HEK293 (cell line): ENCODE measurements at regions not wholly inside any gene's neighbourhood (a gene's known extent, or its start where the extent isn't known, plus 50 kb on each side); places are given as distances from the start of the nearest gene placed in this dataset.

Experiments
- CTCF ChIA-PET: fragments of 350-600 bp; formaldehyde crosslinking; extraction: SDS; loops from one replicate; lab custom pipeline; 2021; ENCODE audit warnings: antibody characterized with exemption; lab: Yijun Ruan, JAX
- POLR2A ChIA-PET: fragments of 300-600 bp; formaldehyde crosslinking; extraction: SDS; loops from one replicate; lab custom pipeline; 2020; ENCODE audit warnings: antibody characterized with exemption, inconsistent platforms; lab: Yijun Ruan, JAX
- H3K27ac ChIP-seq: fragments of 200-500 bp; sonication (Bioruptor generic); 2 replicates; pipeline ENCODE4 v1.5.1; 2014; ENCODE audit warnings: low read depth, low read length, control low read depth, inconsistent platforms; ENCODE audit errors: extremely low read depth
- H3K36me3 ChIP-seq, 2 experiments: fragments of 200-500 bp in 1 of 2; sonication (Bioruptor generic) in 1 of 2; 1 replicate in 1 of 2; 2 replicates in 1 of 2; pipeline ENCODE4 v1.5.1; 2014 to 2017; ENCODE audit warnings: inconsistent platforms in 2 of 2, low read length in 2 of 2; ENCODE audit not compliant: control insufficient read depth in 2 of 2, insufficient read depth in 1 of 2
- H3K4me1 ChIP-seq: fragments of 200-500 bp; sonication (Bioruptor generic); 2 replicates; pipeline ENCODE4 v1.5.1; 2014; ENCODE audit warnings: mild to moderate bottlenecking, low read length, inconsistent platforms; ENCODE audit not compliant: control insufficient read depth, insufficient read depth
- H3K4me3 ChIP-seq: 2 replicates; pipeline ENCODE4 v1.5.1; 2011; ENCODE audit warnings: low read depth, mild to moderate bottlenecking, control low read depth, low read length, moderate library complexity
- H3K9me3 ChIP-seq: fragments of 200-500 bp; sonication (Bioruptor generic); 2 replicates; pipeline ENCODE4 v1.5.1; 2014; ENCODE audit warnings: low read depth, low read length, inconsistent platforms; ENCODE audit not compliant: control insufficient read depth, insufficient read depth
- ATF2 ChIP-seq: fragments of 450-650 bp; formaldehyde crosslinking; IDR thresholded peaks from 2 replicates; pipeline ENCODE4 v1.5.1; 2016; ENCODE audit warnings: missing biosample characterization, missing genetic modification characterization, low read depth
- EGR2 ChIP-seq: fragments of 450-650 bp; formaldehyde crosslinking; IDR thresholded peaks from 2 replicates; pipeline ENCODE4 v1.5.1; 2016; ENCODE audit warnings: low read depth, missing biosample characterization, missing genetic modification characterization
- GFI1B ChIP-seq: fragments of 450-650 bp; formaldehyde crosslinking; IDR thresholded peaks from 2 replicates; pipeline ENCODE4 v1.5.1; 2016; ENCODE audit warnings: missing biosample characterization, missing genetic modification characterization
- GLIS1 ChIP-seq: fragments of 450-650 bp; formaldehyde crosslinking; IDR thresholded peaks from 2 replicates; pipeline ENCODE4 v1.5.1; 2016; ENCODE audit warnings: missing biosample characterization, missing genetic modification characterization
- KLF16 ChIP-seq: fragments of 450-650 bp; formaldehyde crosslinking; IDR thresholded peaks from 2 replicates; pipeline ENCODE4 v1.5.1; 2017; ENCODE audit warnings: missing biosample characterization, missing genetic modification characterization
- PBX3 ChIP-seq: sonication (generic); formaldehyde crosslinking; IDR thresholded peaks from 2 replicates; pipeline ENCODE4 v1.8.1; 2022; ENCODE audit warnings: mild to moderate bottlenecking, moderate library complexity, missing genetic modification reagents
- RBAK ChIP-seq: fragments of 450-650 bp; formaldehyde crosslinking; IDR thresholded peaks from 2 replicates; pipeline ENCODE4 v1.5.1; 2016; ENCODE audit warnings: missing biosample characterization, missing genetic modification characterization
- TCF7L2 ChIP-seq: IDR thresholded peaks from 2 replicates; pipeline ENCODE4 v1.6.1; 2011; ENCODE audit warnings: low read depth, mild to moderate bottlenecking, inconsistent platforms, low read length, moderate library complexity, borderline replicate concordance
- YY1 ChIP-seq: fragments of 450-650 bp; formaldehyde crosslinking; IDR thresholded peaks from 2 replicates; pipeline ENCODE4 v1.5.1; 2018; ENCODE audit warnings: missing biosample characterization, missing genetic modification characterization
- ZBTB17 ChIP-seq: fragments of 450-650 bp; formaldehyde crosslinking; IDR thresholded peaks from 2 replicates; pipeline ENCODE4 v1.5.1; 2016; ENCODE audit warnings: missing biosample characterization, missing genetic modification characterization
- ZBTB44 ChIP-seq: fragments of 450-650 bp; IDR thresholded peaks from 2 replicates; pipeline ENCODE4 v1.5.1; 2018; ENCODE audit warnings: missing biosample characterization, mild to moderate bottlenecking, missing genetic modification characterization
- ZBTB48 ChIP-seq: fragments of 450-650 bp; formaldehyde crosslinking; IDR thresholded peaks from 2 replicates; pipeline ENCODE4 v1.5.1; 2016; ENCODE audit warnings: missing biosample characterization, missing genetic modification characterization
- ZNF157 ChIP-seq: fragments of 450-650 bp; formaldehyde crosslinking; IDR thresholded peaks from 2 replicates; pipeline ENCODE4 v1.5.1; 2016; ENCODE audit warnings: missing biosample characterization, missing genetic modification characterization
- ZNF214 ChIP-seq: fragments of 450-650 bp; formaldehyde crosslinking; IDR thresholded peaks from 2 replicates; pipeline ENCODE4 v1.5.1; 2017; ENCODE audit warnings: missing biosample characterization, mild to moderate bottlenecking, missing genetic modification characterization, borderline replicate concordance
- ZNF48 ChIP-seq: fragments of 450-650 bp; formaldehyde crosslinking; IDR thresholded peaks from 2 replicates; pipeline ENCODE4 v1.5.1; 2016; ENCODE audit warnings: missing biosample characterization, missing genetic modification characterization
- ZNF488 ChIP-seq: fragments of 450-650 bp; formaldehyde crosslinking; IDR thresholded peaks from 2 replicates; pipeline ENCODE4 v1.5.1; 2016; ENCODE audit warnings: missing biosample characterization, missing genetic modification characterization
- ZNF514 ChIP-seq: fragments of 450-650 bp; formaldehyde crosslinking; IDR thresholded peaks from 2 replicates; pipeline ENCODE4 v1.5.1; 2016; ENCODE audit warnings: missing biosample characterization, missing genetic modification characterization
- ZNF596 ChIP-seq: fragments of 450-650 bp; IDR thresholded peaks from 2 replicates; pipeline ENCODE4 v1.5.0; 2018; ENCODE audit warnings: missing biosample characterization, mild to moderate bottlenecking, missing genetic modification characterization, moderate library complexity
- ZNF658 ChIP-seq: fragments of 450-650 bp; formaldehyde crosslinking; IDR thresholded peaks from 2 replicates; pipeline ENCODE4; 2016; ENCODE audit warnings: missing biosample characterization, missing genetic modification characterization
- ZNF677 ChIP-seq: fragments of 450-650 bp; IDR thresholded peaks from 2 replicates; pipeline ENCODE4 v1.5.0; 2018; ENCODE audit warnings: missing biosample characterization, mild to moderate bottlenecking, missing genetic modification characterization, moderate library complexity
- ZXDB ChIP-seq: fragments of 450-650 bp; formaldehyde crosslinking; IDR thresholded peaks from 2 replicates; pipeline ENCODE4 v1.5.1; 2016; ENCODE audit warnings: missing biosample characterization, missing genetic modification characterization
- TF ChIP-seq, protein P1 (sequence below): IDR thresholded peaks from 2 replicates; pipeline ENCODE4 v1.6.1; 2011; ENCODE audit warnings: mild to moderate bottlenecking, low read depth, low read length, borderline replicate concordance
- TF ChIP-seq, protein P2 (sequence below): fragments of 450-650 bp; formaldehyde crosslinking; IDR thresholded peaks from 2 replicates; pipeline ENCODE4 v1.5.1; 2016; ENCODE audit warnings: missing biosample characterization, missing genetic modification characterization

- H3K4me1 ChIP-seq, result no peaks in the 10 kb centered on the region
- no peaks in the 10 kb centered on the region for H3K9me3 ChIP-seq
- CTCF ChIA-PET, result interaction anchor here (0.6 kb wide), 1 partner anchor 171 kb away, joined by 5 read pairs; no protein-coding TSS in a partner anchor
- H3K27ac ChIP-seq, result no peak overlapping the region
- TF ChIP-seq ZBTB48 (no peak), ZBTB44 (tag by site-specific recombination) (no peak), RBAK (tag by site-specific recombination) (no peak), PBX3 (CRISPR knock-in tag) (no peak), ZNF677 (tag by site-specific recombination) (no peak), ZNF48 (tag by site-specific recombination) (no peak), ATF2 (tag by site-specific recombination) (no peak)
- TF ChIP-seq, protein P1, sequence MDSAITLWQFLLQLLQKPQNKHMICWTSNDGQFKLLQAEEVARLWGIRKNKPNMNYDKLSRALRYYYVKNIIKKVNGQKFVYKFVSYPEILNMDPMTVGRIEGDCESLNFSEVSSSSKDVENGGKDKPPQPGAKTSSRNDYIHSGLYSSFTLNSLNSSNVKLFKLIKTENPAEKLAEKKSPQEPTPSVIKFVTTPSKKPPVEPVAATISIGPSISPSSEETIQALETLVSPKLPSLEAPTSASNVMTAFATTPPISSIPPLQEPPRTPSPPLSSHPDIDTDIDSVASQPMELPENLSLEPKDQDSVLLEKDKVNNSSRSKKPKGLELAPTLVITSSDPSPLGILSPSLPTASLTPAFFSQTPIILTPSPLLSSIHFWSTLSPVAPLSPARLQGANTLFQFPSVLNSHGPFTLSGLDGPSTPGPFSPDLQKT, result no peak
- TF ChIP-seq, all 188 proteins: peak for 0
- no peaks in the 10 kb centered on the region for H3K36me3 ChIP-seq
- POLR2A ChIA-PET, result no interaction called here
- H3K4me3 ChIP-seq, result no peak overlapping the region
Measured at GRCh38 chr3:8153800-8154199, 347.8 kb upstream of the LMCD1 start.

GRCh38 chr3:8154617-8155016 lies 347.0 kb upstream of the LMCD1 start:
- no peak overlapping the region for H3K4me3 ChIP-seq
- TF ChIP-seq ZNF488 (tag by site-specific recombination) (no peak), YY1 (tag by site-specific recombination) (no peak), ZNF658 (no peak), ZXDB (tag by site-specific recombination) (no peak), ZNF514 (no peak), ZNF157 (tag by site-specific recombination) (no peak), ZNF214 (tag by site-specific recombination) (no peak), EGR2 (tag by site-specific recombination) (no peak), GFI1B (tag by site-specific recombination) (no peak), ZNF596 (tag by site-specific recombination) (no peak), ZBTB17 (tag by site-specific recombination) (no peak), KLF16 (tag by site-specific recombination) (no peak), GLIS1 (tag by site-specific recombination) (no peak), TCF7L2 (no peak)
- TF ChIP-seq, protein P2, sequence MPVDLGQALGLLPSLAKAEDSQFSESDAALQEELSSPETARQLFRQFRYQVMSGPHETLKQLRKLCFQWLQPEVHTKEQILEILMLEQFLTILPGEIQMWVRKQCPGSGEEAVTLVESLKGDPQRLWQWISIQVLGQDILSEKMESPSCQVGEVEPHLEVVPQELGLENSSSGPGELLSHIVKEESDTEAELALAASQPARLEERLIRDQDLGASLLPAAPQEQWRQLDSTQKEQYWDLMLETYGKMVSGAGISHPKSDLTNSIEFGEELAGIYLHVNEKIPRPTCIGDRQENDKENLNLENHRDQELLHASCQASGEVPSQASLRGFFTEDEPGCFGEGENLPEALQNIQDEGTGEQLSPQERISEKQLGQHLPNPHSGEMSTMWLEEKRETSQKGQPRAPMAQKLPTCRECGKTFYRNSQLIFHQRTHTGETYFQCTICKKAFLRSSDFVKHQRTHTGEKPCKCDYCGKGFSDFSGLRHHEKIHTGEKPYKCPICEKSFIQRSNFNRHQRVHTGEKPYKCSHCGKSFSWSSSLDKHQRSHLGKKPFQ (tag by site-specific recombination), result no peak
- TF ChIP-seq, all 188 proteins: peak for 0
- Histone ChIP-seq H3K4me1 (no peaks in the 10 kb centered on the region), H3K36me3 (no peaks in the 10 kb centered on the region), H3K9me3 (no peaks in the 10 kb centered on the region), H3K27ac (no peak overlapping the region)
- ChIA-PET POLR2A (no interaction called here), CTCF (no interaction called here)
